Non-pigmented ciliary epithelial cell (primary cell): ENCODE measurements at regions not wholly inside any gene's neighbourhood (a gene's known extent, or its start where the extent isn't known, plus 50 kb on each side); places are given as distances from the start of the nearest gene placed in this dataset.

Source experiments
- DNase-seq: peaks from one replicate; pipeline ENCODE4 v3.0.0-alpha.2; 2010; ENCODE audit warnings: low read depth

DNA sequence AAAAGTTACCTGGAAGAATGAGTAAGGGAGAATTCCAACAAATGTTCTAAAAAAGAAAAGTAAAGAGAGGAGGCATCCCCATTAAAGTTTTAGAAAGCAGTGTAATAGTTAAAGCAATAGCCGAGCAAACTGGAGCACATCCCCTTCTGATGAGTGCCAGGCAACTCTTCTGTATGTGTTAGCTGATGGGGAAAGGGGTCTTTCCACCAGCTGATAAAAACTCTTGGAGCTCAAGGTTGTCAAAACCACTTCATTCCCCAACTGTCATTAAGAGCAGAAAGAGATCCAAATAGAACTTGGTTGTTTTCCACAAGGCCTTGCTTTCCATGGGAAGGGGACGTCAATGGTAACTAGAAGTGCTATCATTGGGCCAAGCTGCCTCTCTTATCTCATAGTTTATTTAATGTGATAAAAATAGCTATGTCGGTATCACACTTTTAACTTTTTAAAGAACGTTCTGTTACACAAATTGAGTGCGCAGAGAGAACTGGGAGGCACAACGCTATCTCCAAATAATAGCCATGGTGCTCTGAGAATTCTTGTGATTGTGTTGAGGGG, 116.9 kb downstream of the POLR2M start:
- no peak for DNase-seq

DNA sequence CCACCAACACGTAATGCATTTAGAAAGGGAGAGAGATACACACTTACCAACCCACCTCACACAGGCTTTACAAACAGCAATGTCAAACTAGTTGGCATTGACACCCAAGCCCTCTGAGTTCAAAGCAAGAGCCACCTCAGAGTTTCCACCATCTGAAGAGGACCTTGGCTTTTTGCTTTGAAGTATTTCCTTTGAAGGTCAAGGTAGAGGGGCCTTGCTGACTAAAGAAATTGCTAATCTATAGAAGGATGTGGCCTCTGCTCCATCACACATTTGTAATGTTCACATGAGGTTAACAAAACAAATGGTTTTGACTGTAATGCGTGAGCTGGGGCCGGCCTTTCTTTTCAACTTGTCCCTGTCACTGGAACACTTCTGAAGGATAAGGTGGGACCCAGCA, 117.7 kb downstream of the POLR2M start:
- no peak for DNase-seq

DNA sequence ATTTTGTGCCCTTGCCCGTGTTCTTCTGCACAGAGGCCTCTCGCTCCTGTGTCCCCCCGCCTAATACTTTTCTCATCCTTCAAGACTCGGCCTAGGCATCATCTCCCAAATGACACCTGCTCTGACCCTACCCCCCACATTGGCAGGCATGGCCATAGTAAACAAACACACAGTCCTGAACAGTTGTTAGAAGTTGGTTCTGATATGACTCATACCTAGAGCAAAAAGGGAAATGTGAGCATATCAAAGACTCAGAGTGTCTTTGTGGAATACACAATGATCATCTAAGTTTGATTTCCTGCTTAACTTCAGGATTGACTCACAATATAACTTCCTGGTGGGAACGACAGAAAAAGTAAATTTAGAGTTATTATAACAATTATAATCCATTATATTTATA, 120.5 kb downstream of the POLR2M start:
- no peak for DNase-seq

DNA sequence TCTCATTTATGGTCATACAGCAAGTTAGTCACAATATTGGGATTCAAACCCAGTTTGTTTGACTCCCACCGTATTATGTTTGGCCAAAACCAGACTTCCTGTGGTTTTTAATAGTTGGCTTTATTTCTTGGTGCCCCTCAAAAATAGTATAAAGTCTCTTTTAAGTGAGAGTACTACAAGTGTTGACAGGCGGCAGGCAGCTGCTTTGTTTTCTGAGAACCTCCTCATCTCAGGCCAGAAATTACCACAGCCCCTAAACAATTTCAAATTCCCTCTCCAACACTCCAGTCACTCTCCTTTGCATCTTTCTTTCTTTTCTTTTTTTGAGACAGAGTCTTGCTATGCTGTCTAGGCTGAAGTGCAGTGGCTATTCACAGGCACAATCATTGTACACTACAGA, 121.5 kb downstream of the POLR2M start:
- no peak for DNase-seq

DNA sequence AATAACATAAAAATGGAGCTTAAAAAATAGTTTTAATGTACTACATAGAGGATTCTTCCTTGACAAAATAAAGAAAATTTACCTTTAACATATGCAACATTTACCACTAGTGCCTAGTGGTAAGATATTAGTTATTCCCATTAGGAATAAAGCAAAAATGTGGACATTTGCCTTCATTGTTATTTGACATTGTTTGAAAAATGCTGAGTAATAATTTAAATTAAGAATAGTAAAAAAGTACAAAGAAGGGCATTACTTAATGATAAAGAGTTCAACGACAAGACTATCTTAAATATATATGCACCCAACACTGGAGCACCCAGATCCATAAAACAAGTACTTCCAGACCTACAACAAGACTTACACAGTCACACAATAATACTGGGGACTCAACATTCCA, 125.7 kb downstream of the POLR2M start:
- no peak for DNase-seq

DNA sequence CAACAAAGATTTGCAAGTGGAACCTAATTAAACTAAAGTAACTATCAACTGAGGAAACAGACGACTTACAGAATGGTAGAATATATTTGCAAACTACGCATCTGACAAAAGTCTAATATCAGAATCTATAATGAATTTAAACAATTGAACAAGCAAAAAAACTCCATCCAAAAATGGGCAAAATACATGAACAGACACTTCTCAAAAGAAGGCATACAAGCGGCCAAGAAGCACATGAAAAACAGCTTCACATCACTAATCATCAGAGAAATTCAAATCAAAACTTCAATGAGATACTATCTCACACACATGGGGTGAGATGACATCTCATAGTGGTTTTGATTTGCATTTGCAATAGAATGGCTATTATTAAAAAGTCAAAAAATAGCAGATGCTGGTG, 128.6 kb downstream of the POLR2M start:
- DNase-seq: no peak

DNA sequence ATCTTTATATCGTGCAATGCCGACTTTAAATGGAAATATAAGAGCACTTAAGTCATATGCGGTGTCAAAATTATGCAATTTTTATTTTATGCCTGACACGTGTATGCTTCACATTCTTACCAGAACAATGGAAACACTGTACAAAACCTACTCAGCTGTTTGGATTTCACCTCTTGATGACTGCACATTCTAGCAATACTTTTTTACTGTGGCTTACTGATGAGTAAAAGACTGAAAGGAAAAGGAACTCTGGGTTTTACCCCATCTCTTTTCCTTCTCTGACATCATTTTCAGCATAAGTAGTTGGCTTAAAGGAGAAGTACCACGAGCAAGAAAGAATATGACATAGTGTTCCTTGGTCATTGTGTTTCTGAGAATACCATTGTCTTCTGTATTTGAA, 142.8 kb downstream of the POLR2M start:
- no peak for DNase-seq

DNA sequence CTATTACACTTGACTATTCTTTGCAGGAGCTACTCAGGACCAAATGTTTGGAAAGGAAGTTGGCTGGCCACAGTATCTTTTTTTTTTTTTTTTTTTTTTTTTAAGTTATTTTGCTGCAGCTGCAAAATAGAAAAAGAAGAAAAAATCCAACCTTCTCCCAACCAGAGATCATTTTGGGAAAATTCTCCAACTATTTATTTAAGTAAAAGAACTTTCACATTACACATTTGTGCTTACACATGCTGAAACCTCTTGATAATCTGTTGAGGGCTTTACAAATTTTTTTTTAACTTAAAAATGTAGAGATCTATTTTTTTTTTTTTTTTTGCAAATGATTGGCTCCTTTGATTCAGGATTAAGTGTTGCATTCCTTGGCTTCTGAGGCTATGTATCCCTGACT, 148.0 kb downstream of the POLR2M start:
- DNase-seq: no peak

DNA sequence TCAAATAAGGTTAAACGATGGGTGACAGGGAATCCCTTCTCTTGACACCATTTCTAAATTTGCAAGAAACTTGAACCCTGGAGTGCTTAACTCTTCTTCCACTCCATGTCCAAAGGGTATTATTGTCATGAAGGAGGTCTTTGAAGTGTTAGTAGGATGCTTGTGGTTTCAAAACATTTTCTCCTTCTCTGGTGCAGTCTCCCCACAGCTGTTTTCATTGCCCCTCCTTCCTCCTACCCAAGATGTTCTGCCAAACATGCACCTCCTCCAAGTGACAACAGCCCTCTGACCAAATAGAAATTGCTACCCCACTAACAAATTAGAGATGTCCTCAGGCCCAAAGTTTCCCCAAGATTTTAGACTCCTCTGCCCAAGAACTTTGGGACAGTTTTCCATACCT, 151.4 kb downstream of the POLR2M start:
- DNase-seq: no peak

DNA sequence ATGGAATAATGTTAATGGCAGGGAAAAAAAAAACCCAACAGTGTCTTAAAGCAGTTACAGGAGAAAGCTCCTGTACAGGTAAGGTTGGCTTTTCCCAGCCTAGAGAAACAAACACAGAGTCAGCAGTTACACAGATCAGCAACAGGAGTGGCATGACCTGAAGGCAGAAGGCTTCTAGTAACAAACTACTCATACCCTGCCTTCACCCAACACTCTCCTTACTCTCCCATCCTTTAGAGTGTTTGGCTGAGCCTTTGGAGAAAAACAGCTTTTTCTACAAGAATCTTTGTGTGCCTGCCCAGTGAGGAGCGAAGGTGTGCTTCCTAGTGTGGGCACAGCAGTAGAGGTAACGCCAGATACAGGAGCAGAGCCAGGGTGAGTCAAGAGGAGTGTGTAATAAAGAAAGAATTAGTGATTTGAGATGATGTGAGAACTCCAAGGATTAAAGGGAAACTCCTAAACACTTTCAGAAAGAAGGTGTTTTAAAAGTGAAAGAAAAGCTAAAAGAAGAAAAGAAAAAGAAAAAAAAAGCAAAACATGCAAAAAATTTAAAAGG, 152.7 kb downstream of the POLR2M start:
- DNase-seq: no peak

DNA sequence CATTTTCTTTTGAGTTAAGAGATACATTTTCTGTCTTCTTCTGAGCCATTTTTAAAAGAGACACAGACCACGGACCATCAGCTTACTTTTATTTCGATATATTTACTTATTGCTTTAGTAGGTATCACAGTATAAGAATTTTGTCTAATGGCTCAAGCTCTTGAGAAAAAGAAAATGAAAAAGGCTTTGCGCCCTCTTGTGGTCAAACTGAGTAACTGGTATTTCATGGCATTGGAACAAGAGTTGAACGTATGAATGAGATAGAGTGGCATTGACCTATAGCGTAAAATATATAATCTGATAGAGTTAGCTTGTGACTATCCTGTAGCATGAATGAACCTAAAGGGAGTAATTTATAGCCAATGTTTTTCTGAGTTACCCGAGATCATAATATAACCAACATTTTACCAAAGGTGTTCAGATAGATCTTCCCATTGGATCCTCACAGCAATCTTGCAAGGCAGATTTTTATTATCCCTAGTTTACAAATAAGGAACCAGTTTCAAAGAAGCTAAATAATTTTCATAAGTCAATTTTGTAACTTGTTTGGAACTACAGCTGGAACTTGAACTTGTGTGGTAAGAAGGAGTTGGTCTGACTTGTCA, 154.6 kb downstream of the POLR2M start:
- peak; percentile 26 for DNase-seq

DNA sequence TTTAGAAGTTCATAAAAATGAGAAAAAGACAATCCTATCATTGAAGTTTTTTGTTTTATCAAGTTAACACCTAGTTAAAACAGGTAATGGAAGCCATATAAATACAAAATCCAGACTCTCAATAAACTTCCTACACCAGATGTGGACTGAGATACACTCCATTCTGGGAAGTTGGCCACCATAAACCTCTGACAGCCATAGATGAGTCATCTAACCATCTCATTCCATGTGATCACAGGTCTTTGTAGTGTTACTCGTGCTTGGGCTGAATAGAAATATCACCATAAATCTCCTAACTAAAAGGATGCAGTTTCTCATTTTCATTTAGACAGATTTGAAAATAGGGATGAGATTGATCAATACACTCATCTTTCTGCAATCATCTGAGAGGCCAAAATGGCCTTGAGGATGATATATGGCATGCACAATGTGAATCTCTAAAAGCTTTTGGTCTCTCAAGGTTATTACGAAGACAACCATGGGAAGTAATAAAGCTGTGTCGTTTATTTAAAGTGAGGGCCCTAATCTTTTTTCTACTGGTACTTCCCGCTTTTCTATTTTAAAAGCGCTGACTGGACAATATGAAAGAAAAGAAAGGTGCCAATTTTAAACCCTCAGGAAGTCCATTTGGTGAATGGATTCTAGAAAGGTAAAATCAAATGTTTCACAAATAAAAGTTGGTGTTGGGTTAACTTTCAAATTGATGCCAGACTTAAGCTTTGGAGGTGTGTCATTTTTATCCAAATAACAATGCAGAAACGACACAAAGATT, 155.5 kb downstream of the POLR2M start:
- peak; percentile 46 for DNase-seq

DNA sequence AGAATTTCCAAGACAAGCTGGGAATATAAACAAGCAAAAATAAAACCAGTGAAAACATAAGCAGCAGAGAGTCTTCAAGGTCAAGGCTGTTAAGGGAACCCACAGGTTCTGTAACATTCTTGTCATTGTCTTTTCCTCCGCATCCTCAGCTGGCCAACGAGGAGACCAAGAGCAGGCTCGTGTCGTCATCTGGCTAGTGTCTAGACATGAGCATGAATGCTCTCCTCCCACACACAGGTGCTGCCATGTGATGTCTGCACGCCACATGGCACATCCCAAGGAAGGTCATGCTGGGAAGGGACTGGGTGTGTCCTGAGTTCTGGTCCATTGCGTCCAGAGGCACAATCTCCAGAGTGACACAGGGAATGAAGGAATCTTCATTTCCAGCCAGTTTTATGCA, 156.2 kb downstream of the POLR2M start:
- DNase-seq: no peak

DNA sequence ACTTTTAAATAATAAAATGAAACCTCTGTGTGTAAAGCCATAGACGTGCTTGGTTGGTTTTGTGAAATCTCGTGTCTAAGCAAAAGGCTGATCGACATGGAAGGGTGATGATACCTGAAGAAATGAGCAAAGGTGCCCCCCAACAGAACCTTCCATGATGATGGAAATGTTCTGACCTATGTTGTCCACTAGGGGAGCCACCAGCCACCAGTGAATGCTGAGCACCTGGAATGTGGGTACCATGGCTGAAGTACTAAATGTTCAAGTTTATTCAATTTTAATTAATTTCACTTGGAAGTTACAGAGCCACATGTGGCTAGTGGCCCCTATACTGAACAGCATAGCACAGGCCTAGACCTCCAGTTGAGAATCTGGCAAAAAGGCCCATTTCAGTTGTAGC, 158.8 kb downstream of the POLR2M start:
- no peak for DNase-seq

DNA sequence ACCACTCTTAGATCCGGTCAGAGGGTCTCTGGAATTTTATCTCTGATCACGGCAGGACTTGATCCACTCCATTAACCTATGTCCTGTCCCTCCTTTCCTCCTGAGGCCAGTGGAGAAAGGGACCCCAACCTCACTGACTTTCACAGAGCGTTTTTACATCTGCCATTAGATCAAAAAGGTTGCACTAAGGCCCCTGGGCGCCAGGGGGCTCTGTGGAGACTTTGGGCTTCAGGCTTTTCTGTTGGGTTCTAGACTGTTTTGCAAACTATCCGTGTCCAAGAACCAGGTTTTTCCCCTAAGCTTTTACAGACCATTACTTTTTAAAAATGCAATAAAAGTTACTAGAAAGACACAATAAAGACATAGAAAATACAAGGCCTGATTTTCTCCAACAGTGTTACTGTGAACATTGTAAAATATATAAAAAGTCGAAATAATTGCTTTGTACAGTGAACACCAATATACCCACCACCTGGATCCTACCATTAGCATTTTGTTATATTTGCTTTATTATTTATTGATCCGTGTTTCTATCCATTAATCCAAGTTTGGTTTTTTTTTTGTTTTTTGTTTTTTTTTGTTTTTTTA, 159.7 kb downstream of the POLR2M start:
- no peak for DNase-seq

DNA sequence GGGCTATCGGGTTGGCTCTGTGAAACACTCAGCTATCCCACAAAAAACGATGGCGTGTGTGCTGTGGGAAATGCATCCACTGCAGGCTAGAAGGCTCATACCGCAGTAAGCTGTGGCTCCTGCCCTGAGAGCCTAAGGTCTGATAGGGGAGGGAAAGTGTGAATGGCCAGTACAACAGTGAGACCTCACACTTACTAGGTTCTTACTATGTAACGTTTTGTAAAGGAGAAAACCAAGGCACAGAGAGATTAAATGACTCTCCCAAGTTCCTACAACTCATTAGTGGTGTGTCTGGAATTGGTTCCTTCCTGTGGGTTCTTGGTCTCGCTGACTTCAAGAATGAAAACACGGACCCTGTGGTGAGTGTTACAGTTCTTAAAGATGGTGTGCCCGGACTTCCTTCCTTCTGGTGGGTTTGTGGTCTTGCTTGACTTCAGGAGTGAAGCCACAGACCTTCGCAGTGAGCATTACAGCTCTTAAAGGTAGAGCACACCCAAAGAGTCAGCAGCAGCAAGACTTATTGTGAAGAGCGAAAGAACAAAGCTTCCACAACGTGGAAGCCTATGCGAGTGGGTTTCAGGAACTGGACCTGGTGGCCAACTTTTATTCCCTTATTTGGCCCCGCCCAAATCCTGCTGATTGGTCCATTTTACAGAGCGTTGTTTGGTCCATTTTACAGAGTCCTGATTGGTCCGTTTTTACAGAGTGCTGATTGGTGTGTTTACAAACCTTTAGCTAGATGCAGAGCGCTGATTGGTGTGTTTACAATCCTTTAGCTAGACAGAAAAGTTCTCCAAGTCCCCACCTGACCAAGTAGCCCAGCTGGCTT, 161.7 kb downstream of the POLR2M start:
- no peak for DNase-seq

DNA sequence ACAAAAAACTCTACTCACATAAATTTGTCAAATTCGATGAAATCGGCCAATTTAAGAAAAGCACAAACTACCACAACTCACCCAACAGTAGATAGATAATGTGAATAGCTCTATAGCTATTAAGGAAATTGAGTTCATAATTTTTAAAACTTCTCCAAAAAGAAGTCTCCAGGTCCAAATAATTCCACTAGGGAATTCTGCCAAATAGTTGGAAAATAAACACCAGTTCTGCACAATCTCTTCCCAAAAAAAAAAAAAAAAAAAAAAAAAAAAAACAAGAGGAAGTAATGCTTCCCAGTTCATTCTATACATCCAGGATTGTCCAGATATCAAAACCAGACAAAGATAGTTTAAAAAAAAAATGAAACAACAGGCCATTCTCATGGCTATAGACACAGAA, 164.2 kb downstream of the POLR2M start:
- no peak for DNase-seq

DNA sequence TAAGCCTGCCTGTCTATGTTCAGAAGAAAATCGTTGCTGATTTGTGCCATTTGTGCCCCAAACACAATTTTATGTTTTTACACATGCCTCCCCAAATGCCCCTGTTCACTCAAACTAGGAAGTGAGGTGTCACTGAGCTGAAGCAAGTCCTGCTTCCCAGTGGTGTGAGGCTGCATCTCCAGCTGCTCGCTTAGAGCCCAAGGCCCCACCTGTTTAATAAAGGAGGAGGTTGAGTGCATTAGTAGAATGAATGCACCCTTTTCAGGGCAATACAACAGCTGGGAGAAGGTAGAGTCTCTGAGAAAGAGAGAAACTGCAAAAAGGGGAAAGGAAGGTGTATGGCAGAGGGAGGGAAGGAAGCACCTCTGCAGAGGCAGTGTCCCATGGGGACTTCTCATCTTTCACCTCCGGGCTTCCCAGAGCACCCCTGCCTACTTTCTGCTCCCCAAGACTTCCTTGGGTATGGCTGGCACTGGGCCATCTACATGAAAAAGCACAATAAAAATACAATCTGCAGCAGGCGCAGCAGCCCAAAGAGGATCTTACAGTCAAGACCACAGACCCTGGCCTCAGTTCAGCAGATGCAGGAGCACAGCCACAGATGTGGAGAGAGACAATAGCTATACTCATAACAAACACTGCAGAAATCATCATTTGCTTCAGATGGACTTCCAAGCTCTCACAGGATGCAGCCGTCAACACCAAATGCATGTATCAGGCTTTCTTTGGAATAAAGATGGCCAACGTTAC, 165.9 kb downstream of the POLR2M start:
- DNase-seq: no peak

DNA sequence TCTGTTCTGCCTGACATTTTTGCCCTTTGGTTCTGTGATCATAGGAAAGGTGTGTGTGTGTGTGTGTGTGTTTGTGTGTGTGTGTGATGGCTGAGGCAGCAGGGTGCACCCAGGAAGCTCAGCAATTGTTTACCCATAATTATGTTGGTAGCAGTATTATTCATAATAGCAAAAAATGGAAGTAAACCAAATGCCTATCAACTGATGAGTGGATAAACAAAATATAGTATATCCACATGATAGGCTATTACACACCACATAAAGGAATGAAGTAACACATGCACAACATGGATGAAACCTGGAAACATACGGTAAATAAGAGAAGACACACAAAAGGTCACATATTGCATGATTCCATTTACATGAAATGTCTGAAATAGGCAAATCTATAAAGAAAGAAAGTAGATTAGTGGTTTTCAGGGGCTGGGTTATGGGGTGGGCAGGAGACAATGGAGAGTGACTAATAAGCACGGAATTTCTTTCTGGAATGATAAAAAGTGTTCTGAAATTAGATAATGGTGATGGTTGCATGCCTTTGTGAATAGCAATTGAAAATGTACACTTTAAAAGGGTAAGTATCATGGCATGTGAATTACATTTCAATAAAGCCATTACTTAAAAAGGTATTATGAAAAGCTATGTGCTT, 167.2 kb downstream of the POLR2M start:
- peak; percentile 68 for DNase-seq

DNA sequence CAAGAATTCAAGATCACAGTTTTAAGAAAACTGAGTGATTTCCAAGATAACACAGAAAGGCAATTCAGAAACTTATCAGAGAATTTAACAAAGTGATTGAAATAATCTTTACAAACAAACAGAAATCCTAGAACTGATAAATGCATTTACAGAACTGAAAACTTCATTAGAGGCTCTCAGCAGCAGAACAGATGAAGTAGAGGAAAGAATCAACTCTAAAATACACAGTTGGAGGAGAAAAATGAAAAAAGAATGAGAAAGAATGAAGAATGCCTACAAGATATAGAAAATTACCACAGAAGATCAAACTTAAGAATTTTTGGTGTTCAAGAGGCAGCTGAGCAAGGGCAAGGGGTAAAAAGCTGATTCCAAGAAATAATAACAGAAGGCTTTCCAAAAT, 168.8 kb downstream of the POLR2M start:
- DNase-seq: no peak

DNA sequence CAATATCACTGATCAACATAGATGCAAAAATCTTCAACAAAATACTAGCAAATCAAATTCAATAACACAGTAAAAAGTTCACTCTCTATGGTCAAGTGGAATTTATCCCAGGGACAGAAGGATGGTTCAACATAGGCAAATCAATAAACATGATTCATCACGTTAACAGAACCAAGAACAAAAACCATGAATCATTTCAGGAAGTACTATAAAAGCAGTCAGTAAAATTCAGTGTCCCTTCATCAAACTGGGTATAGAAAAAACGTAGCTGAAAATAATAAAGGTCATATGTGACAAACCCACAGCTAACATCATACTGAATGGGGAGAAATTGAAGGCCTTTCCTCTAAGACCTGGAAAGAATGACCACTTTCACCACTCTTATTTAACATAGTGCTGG, 172.1 kb downstream of the POLR2M start:
- no peak for DNase-seq
